Stimulated activated CD4-positive, alpha-beta T cell treated with anti-CD3 and anti-CD28 coated beads, Interleukin-2, amount 100 ng/mL, for 24 hours (primary cell): ENCODE measurements at regions not wholly inside any gene's neighbourhood (a gene's known extent, or its start where the extent isn't known, plus 50 kb on each side); places are given as distances from the start of the nearest gene placed in this dataset.
A peak's percentile ranks its signal among the peaks of the same experiment; 100 is the strongest.

Experiments used
- DNase-seq, 2 donors: peaks; one replicate each; pipeline ENCODE4 v3.0.0-alpha.2; 2020

- DNase-seq = no peak
These were observed 613.1 kb downstream of the ZEB2 start for GRCh38 chr2:143906850-143907249.

- DNase-seq = no peak
These were observed 614.3 kb downstream of the ZEB2 start for GRCh38 chr2:143905587-143905986.

- DNase-seq = no peak
These were observed 616.6 kb downstream of the ZEB2 start for GRCh38 chr2:143903172-143903856.

- DNase-seq = no peak
These were observed 618.6 kb downstream of the ZEB2 start for GRCh38 chr2:143901185-143901842.

GRCh38 chr2:143899987-143900386, 619.9 kb downstream of the ZEB2 start:
- no peak for DNase-seq

- DNase-seq = no peak
These were observed 626.5 kb downstream of the ZEB2 start for GRCh38 chr2:143893371-143893770.

- DNase-seq = no peak
These were observed 628.0 kb downstream of the ZEB2 start for GRCh38 chr2:143891879-143892308.

GRCh38 chr2:143890798-143891197, 629.1 kb downstream of the ZEB2 start:
- no peak for DNase-seq

- no peak for DNase-seq
These were observed 630.7 kb downstream of the ZEB2 start for GRCh38 chr2:143889216-143889615.

- DNase-seq = no peak
These were observed 634.5 kb downstream of the ZEB2 start for GRCh38 chr2:143885461-143885860.

- no peak for DNase-seq
These were observed 638.7 kb downstream of the ZEB2 start for GRCh38 chr2:143881246-143881645.

GRCh38 chr2:143877876-143878530, 641.9 kb downstream of the ZEB2 start:
- no peak for DNase-seq

- no peak for DNase-seq
These were observed 642.9 kb downstream of the ZEB2 start for GRCh38 chr2:143877056-143877455.

- DNase-seq = no peak
These were observed 644.4 kb downstream of the ZEB2 start for GRCh38 chr2:143875295-143876233.

- no peak for DNase-seq
These were observed 646.0 kb downstream of the ZEB2 start for GRCh38 chr2:143873886-143874285.

GRCh38 chr2:143870696-143871095, 649.2 kb downstream of the ZEB2 start:
- no peak for DNase-seq

- no peak for DNase-seq
These were observed 662.9 kb downstream of the ZEB2 start for GRCh38 chr2:143856978-143857377.

GRCh38 chr2:143852759-143853158, 667.2 kb downstream of the ZEB2 start:
- DNase-seq = peak in 1 of 2 donors; percentile 5

GRCh38 chr2:143850084-143850483, 669.8 kb downstream of the ZEB2 start:
- no peak for DNase-seq

GRCh38 chr2:143847257-143847656, 672.7 kb downstream of the ZEB2 start:
- DNase-seq = no peak

- no peak for DNase-seq
These were observed 674.9 kb downstream of the ZEB2 start for GRCh38 chr2:143844986-143845385.

GRCh38 chr2:143843686-143844085, 676.2 kb downstream of the ZEB2 start:
- no peak for DNase-seq

GRCh38 chr2:143842836-143843235, 677.1 kb downstream of the ZEB2 start:
- DNase-seq = no peak
